Tibial nerve (tissue), 3 donors: ENCODE measurements at regions not wholly inside any gene's neighbourhood (a gene's known extent, or its start where the extent isn't known, plus 50 kb on each side); places are given as distances from the start of the nearest gene placed in this dataset.

Source experiments
- CTCF ChIP-seq, 5 experiments: fragments of 200-600 bp in 3 of 5; fragments of 450-650 bp in 2 of 5; sonication (generic) in 3 of 5; IDR thresholded peaks; one replicate each; pipeline ENCODE4 v1.5.1; 2016 to 2019; ENCODE audit warnings: antibody characterized with exemption in 5 of 5, mild to moderate bottlenecking in 3 of 5, moderate library complexity in 2 of 5
- POLR2A ChIP-seq, 2 donors: fragments of 450-650 bp; IDR thresholded peaks; one replicate each; pipeline ENCODE4 v1.6.1; 2017; ENCODE audit warnings: antibody characterized with exemption in 2 of 2, mild to moderate bottlenecking in 2 of 2, moderate library complexity in 2 of 2

GRCh38 chr2:174660984-174661675 lies 63.5 kb upstream of the WIPF1 start:
- TF ChIP-seq CTCF (IDR thresholded peaks at IDR 0.05) (no peak), POLR2A (IDR thresholded peaks at IDR 0.05) (no peak)
